Neuron (in vitro differentiated cells): ENCODE measurements at regions not wholly inside any gene's neighbourhood (a gene's known extent, or its start where the extent isn't known, plus 50 kb on each side); places are given as distances from the start of the nearest gene placed in this dataset.
"Not testable (repeated sequence)": the region's sequence is repeated elsewhere in the genome, so short reads cannot be mapped to it uniquely, and the experiment has no call there.

ENCODE experiments used
- H2AFZ ChIP-seq: one replicate; pipeline ENCODE4 v1.6.1; 2013; ENCODE audit warnings: low read depth, mild to moderate bottlenecking, inconsistent platforms, low read length, moderate library complexity
- H3K27me3 ChIP-seq: one replicate; pipeline ENCODE4 v1.6.1; 2013; ENCODE audit warnings: low read length; ENCODE audit not compliant: insufficient read depth
- H3K36me3 ChIP-seq: one replicate; pipeline ENCODE4 v1.6.1; 2013; ENCODE audit warnings: low read length; ENCODE audit not compliant: insufficient read depth
- H3K4me1 ChIP-seq: one replicate; pipeline ENCODE4 v1.6.1; 2013; ENCODE audit warnings: low read length; ENCODE audit not compliant: insufficient read depth
- H3K4me3 ChIP-seq: 2 replicates; pipeline ENCODE4 v1.5.1; 2013; ENCODE audit warnings: mild to moderate bottlenecking, low read length, moderate library complexity
- H3K9me3 ChIP-seq: one replicate; pipeline ENCODE4 v1.6.1; 2013; ENCODE audit warnings: low read length

- Histone ChIP-seq H3K4me1 (peaks cover 35% of the 10 kb centered on the region), H3K27me3 (no peaks in the 10 kb centered on the region), H3K36me3 (no peaks in the 10 kb centered on the region), H3K4me3 (no peak overlapping the region), H2AFZ (no peak overlapping the region), H3K9me3 (no peaks in the 10 kb centered on the region)
Measured at GRCh38 chr16:50455288-50455845, 86.6 kb upstream of the BRD7 start.

GRCh38 chr16:50453446-50453845 lies 84.7 kb upstream of the BRD7 start:
- Histone ChIP-seq H3K4me3 (no peak overlapping the region), H3K4me1 (peaks cover 26% of the 10 kb centered on the region), H3K9me3 (no peaks in the 10 kb centered on the region), H3K36me3 (no peaks in the 10 kb centered on the region), H3K27me3 (no peaks in the 10 kb centered on the region), H2AFZ (no peak overlapping the region)

- Histone ChIP-seq H3K9me3 (no peaks in the 10 kb centered on the region), H2AFZ (no peak overlapping the region), H3K27me3 (no peaks in the 10 kb centered on the region), H3K4me1 (peaks cover 16% of the 10 kb centered on the region), H3K36me3 (no peaks in the 10 kb centered on the region), H3K4me3 (no peak overlapping the region)
Measured at GRCh38 chr16:50451951-50452508, 83.2 kb upstream of the BRD7 start.

GRCh38 chr16:50450957-50451356 lies 82.2 kb upstream of the BRD7 start:
- Histone ChIP-seq H3K27me3 (no peaks in the 10 kb centered on the region), H3K4me3 (no peak overlapping the region), H2AFZ (no peak overlapping the region), H3K4me1 (peaks cover 21% of the 10 kb centered on the region), H3K36me3 (no peaks in the 10 kb centered on the region), H3K9me3 (no peaks in the 10 kb centered on the region)

GRCh38 chr16:50449800-50450199 lies 81.0 kb upstream of the BRD7 start:
- Histone ChIP-seq H3K9me3 (no peaks in the 10 kb centered on the region), H3K4me1 (peaks cover 30% of the 10 kb centered on the region), H3K36me3 (no peaks in the 10 kb centered on the region), H3K4me3 (no peak overlapping the region), H2AFZ (no peak overlapping the region), H3K27me3 (no peaks in the 10 kb centered on the region)

- Histone ChIP-seq H3K36me3 (no peaks in the 10 kb centered on the region), H3K9me3 (no peaks in the 10 kb centered on the region), H3K4me1 (peaks cover 30% of the 10 kb centered on the region), H3K27me3 (no peaks in the 10 kb centered on the region), H3K4me3 (no peak overlapping the region), H2AFZ (no peak overlapping the region)
Measured at GRCh38 chr16:50448981-50449380, 80.2 kb upstream of the BRD7 start.

- H3K27me3 ChIP-seq = no peaks in the 10 kb centered on the region
- no peak overlapping the region for H2AFZ ChIP-seq
- peaks cover 30% of the 10 kb centered on the region for H3K4me1 ChIP-seq
- no peaks in the 10 kb centered on the region for H3K9me3 ChIP-seq
- no peaks in the 10 kb centered on the region for H3K36me3 ChIP-seq
- no peak overlapping the region for H3K4me3 ChIP-seq
Measured at GRCh38 chr16:50448522-50448921, 79.7 kb upstream of the BRD7 start.

- not testable (repeated sequence) for H3K9me3 ChIP-seq, H3K4me3 ChIP-seq, H3K27me3 ChIP-seq, H2AFZ ChIP-seq, H3K36me3 ChIP-seq
- H3K4me1 ChIP-seq = peaks cover 30% of the 10 kb centered on the region
Measured at GRCh38 chr16:50447386-50447785, 78.6 kb upstream of the BRD7 start.

GRCh38 chr16:50446861-50447260 lies 78.1 kb upstream of the BRD7 start:
- no peak overlapping the region for H2AFZ ChIP-seq
- peaks cover 30% of the 10 kb centered on the region for H3K4me1 ChIP-seq
- no peaks in the 10 kb centered on the region for H3K27me3 ChIP-seq
- H3K9me3 ChIP-seq = peaks cover 6% of the 10 kb centered on the region
- H3K4me3 ChIP-seq = no peak overlapping the region
- H3K36me3 ChIP-seq = no peaks in the 10 kb centered on the region

- Histone ChIP-seq H2AFZ (no peak overlapping the region), H3K36me3 (no peaks in the 10 kb centered on the region), H3K9me3 (peaks cover 12% of the 10 kb centered on the region), H3K4me3 (no peak overlapping the region), H3K27me3 (no peaks in the 10 kb centered on the region), H3K4me1 (peaks cover 25% of the 10 kb centered on the region)
Measured at GRCh38 chr16:50445621-50446555, 77.1 kb upstream of the BRD7 start.

- Histone ChIP-seq H3K36me3 (no peaks in the 10 kb centered on the region), H2AFZ (no peak overlapping the region), H3K9me3 (peaks cover 17% of the 10 kb centered on the region), H3K27me3 (no peaks in the 10 kb centered on the region), H3K4me1 (peaks cover 15% of the 10 kb centered on the region), H3K4me3 (no peak overlapping the region)
Measured at GRCh38 chr16:50444526-50444925, 75.7 kb upstream of the BRD7 start.

- no peaks in the 10 kb centered on the region for H3K36me3 ChIP-seq
- H3K4me1 ChIP-seq = peaks cover 14% of the 10 kb centered on the region
- no peak overlapping the region for H3K4me3 ChIP-seq
- no peaks in the 10 kb centered on the region for H3K27me3 ChIP-seq
- H3K9me3 ChIP-seq = peaks cover 19% of the 10 kb centered on the region
- H2AFZ ChIP-seq = no peak overlapping the region
Measured at GRCh38 chr16:50442221-50442620, 73.4 kb upstream of the BRD7 start.

- H3K27me3 ChIP-seq = no peaks in the 10 kb centered on the region
- H3K9me3 ChIP-seq = peaks cover 19% of the 10 kb centered on the region
- no peak overlapping the region for H3K4me3 ChIP-seq
- no peak overlapping the region for H2AFZ ChIP-seq
- peaks cover 14% of the 10 kb centered on the region for H3K4me1 ChIP-seq
- no peaks in the 10 kb centered on the region for H3K36me3 ChIP-seq
Measured at GRCh38 chr16:50441486-50442157, 72.8 kb upstream of the BRD7 start.
